Muscle of arm (tissue), 1 donor: ENCODE measurements at regions not wholly inside any gene's neighbourhood (a gene's known extent, or its start where the extent isn't known, plus 50 kb on each side); places are given as distances from the start of the nearest gene placed in this dataset.

Experiments used
- DNase-seq: peaks from one replicate; pipeline ENCODE4 v3.0.0-alpha.2; 2013

GRCh38 chr22:27219036-27219435 is 561.6 kb downstream of the MIAT start:
- DNase-seq: no peak

GRCh38 chr22:27220339-27220738 is 563.0 kb downstream of the MIAT start:
- no peak for DNase-seq

- no peak for DNase-seq
These were observed 564.8 kb downstream of the MIAT start for GRCh38 chr22:27222178-27222577.

- no peak for DNase-seq
These were observed 566.2 kb downstream of the MIAT start for GRCh38 chr22:27223317-27224177.

- peak; percentile 76 for DNase-seq
These were observed 567.3 kb downstream of the MIAT start for GRCh38 chr22:27224485-27225374.

- DNase-seq: no peak
These were observed 569.3 kb downstream of the MIAT start for GRCh38 chr22:27226666-27227065.

GRCh38 chr22:27228771-27229170 is 571.4 kb downstream of the MIAT start:
- no peak for DNase-seq

GRCh38 chr22:27230189-27230588 is 571.4 kb downstream of the MN1 start:
- no peak for DNase-seq

GRCh38 chr22:27231266-27231665 is 570.3 kb downstream of the MN1 start:
- DNase-seq: no peak

- no peak for DNase-seq
These were observed 569.5 kb downstream of the MN1 start for GRCh38 chr22:27232077-27232476.

GRCh38 chr22:27237080-27237741 is 564.3 kb downstream of the MN1 start:
- DNase-seq: no peak

- DNase-seq: peak; percentile 71
These were observed 562.5 kb downstream of the MN1 start for GRCh38 chr22:27238935-27239510.

GRCh38 chr22:27239520-27239919 is 562.0 kb downstream of the MN1 start:
- DNase-seq: no peak

GRCh38 chr22:27240298-27241075 is 561.1 kb downstream of the MN1 start:
- no peak for DNase-seq

GRCh38 chr22:27241430-27242321 is 559.9 kb downstream of the MN1 start:
- DNase-seq: no peak

GRCh38 chr22:27242474-27242873 is 559.1 kb downstream of the MN1 start:
- no peak for DNase-seq

GRCh38 chr22:27242917-27243589 is 558.5 kb downstream of the MN1 start:
- no peak for DNase-seq

- DNase-seq: no peak
These were observed 557.2 kb downstream of the MN1 start for GRCh38 chr22:27244328-27244727.

GRCh38 chr22:27245056-27245455 is 556.5 kb downstream of the MN1 start:
- DNase-seq: no peak
